B cell (primary cell): ENCODE measurements at regions not wholly inside any gene's neighbourhood (a gene's known extent, or its start where the extent isn't known, plus 50 kb on each side); places are given as distances from the start of the nearest gene placed in this dataset.

Source experiments
- EZH2 ChIP-seq: IDR thresholded peaks from 2 replicates; pipeline ENCODE4 v1.6.1; 2012; ENCODE audit warnings: borderline replicate concordance, low read depth, mild to moderate bottlenecking, moderate library complexity, low read length; ENCODE audit not compliant: insufficient read depth, poor library complexity, severe bottlenecking
- TF ChIP-seq, protein P1 (sequence below): fragments of 200-600 bp; IDR thresholded peaks from one replicate; pipeline ENCODE4 v1.8.0; 2022; ENCODE audit warnings: antibody characterized with exemption, mild to moderate bottlenecking

DNA sequence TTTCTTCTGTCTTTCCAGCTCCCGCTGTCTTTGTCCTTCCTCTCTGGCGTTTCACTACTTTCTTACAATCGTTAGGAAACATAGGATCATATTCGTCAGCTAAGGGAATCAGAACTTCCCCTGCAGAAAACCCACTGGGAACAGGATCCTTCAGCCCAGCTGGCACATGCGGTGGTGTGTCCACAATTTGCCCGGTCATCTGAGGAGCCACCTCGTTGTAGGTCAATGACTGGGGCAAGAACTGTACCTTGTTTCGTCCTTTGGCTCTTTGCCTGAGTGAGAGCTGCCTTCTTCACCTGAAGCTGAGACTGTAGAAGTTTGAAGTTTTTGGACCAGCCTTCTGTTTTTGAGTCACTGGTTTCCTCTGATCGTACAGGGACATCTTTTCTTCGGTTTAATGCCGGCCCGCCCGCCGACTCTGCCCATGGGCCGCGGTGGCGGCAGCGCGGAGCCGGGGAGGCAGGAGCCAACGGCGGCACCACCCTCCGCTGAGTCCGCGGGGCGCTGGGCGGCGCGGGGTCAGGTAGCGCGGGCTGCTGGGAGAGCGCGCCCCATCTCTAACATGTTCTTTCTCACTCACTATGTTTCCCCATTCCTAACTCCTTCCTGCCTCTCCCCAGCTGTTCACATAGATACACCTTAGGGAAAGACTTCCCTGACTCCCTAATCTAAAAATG, 214.1 kb upstream of the NANOGP8 start:
- TF ChIP-seq, protein P1, sequence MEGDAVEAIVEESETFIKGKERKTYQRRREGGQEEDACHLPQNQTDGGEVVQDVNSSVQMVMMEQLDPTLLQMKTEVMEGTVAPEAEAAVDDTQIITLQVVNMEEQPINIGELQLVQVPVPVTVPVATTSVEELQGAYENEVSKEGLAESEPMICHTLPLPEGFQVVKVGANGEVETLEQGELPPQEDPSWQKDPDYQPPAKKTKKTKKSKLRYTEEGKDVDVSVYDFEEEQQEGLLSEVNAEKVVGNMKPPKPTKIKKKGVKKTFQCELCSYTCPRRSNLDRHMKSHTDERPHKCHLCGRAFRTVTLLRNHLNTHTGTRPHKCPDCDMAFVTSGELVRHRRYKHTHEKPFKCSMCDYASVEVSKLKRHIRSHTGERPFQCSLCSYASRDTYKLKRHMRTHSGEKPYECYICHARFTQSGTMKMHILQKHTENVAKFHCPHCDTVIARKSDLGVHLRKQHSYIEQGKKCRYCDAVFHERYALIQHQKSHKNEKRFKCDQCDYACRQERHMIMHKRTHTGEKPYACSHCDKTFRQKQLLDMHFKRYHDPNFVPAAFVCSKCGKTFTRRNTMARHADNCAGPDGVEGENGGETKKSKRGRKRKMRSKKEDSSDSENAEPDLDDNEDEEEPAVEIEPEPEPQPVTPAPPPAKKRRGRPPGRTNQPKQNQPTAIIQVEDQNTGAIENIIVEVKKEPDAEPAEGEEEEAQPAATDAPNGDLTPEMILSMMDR: no peak
- TF ChIP-seq EZH2: no peak
